HepG2 (cell line): ENCODE measurements at regions not wholly inside any gene's neighbourhood (a gene's known extent, or its start where the extent isn't known, plus 50 kb on each side); places are given as distances from the start of the nearest gene placed in this dataset.

Source experiments
- ATAC-seq: fragments of 200-7000 bp; cut with Tn5 transposase; 3 replicates; pipeline ENCODE4 v1.9.1; 2020; ENCODE audit warnings: mild to moderate bottlenecking, moderate library complexity
- BruUV-seq: library from RNA; stranded (reverse); fragments of 400-500 nt; replicated peaks from 2 replicates; lab custom pipeline; 2021; lab: Mats Ljungman, UMichigan
- CTCF ChIA-PET: fragments of 300-600 bp; formaldehyde crosslinking; extraction: SDS; loops from one replicate; lab custom pipeline; 2021; ENCODE audit warnings: low total read pairs, inconsistent platforms, low intra/inter-chr PET ratio; lab: Yijun Ruan, JAX
- POLR2A ChIA-PET: fragments of 350-600 bp; sonication (Branson Sonifier 250); formaldehyde crosslinking; loops from one replicate; lab custom pipeline; 2020; ENCODE audit warnings: antibody characterized with exemption, inconsistent platforms; lab: Yijun Ruan, JAX
- DNase-seq: peaks from one replicate; pipeline ENCODE4 v3.0.0-alpha.2; 2015; ENCODE audit warnings: low spot score
- FAIRE-seq: peaks from 3 replicates; lab custom pipeline; 2011; peaks lifted over from hg19 to GRCh38; lab: Jason Lieb, UNC
- H2AFZ ChIP-seq: one replicate; pipeline ENCODE4 v1.6.1; 2011; ENCODE audit warnings: low read length, inconsistent platforms
- H3K27ac ChIP-seq: fragments of 300-600 bp; 3 replicates; pipeline ENCODE4 v1.8.0; 2011; ENCODE audit warnings: mixed run types, mild to moderate bottlenecking, mixed read lengths, low read length, inconsistent platforms; ENCODE audit not compliant: insufficient read depth; ENCODE audit errors: extremely low read length
- H3K27me3 ChIP-seq, 2 experiments: fragments of 200-600 bp in 1 of 2; 2 replicates in 1 of 2; 3 replicates in 1 of 2; pipeline versions ENCODE4 v1.6.0 to v1.8.0; 2011; ENCODE audit warnings: low read length in 2 of 2, mild to moderate bottlenecking in 2 of 2, moderate library complexity in 2 of 2, inconsistent platforms in 1 of 2; ENCODE audit not compliant: insufficient read depth in 2 of 2, control insufficient read depth in 1 of 2
- H3K36me3 ChIP-seq, 2 experiments: fragments of 200-600 bp in 1 of 2; replicated peaks in 1 of 2; 2 replicates in 1 of 2; 3 replicates in 1 of 2; pipeline versions ENCODE4 v1.5.1 to v1.8.0; 2011; ENCODE audit warnings: low read length in 2 of 2, inconsistent platforms in 1 of 2; ENCODE audit not compliant: insufficient read depth in 2 of 2, control insufficient read depth in 1 of 2
- H3K4me1 ChIP-seq: 2 replicates; pipeline ENCODE4 v1.5.1; 2012; ENCODE audit warnings: low read length, inconsistent platforms; ENCODE audit not compliant: insufficient read depth
- H3K4me2 ChIP-seq: 2 replicates; pipeline ENCODE4 v1.6.0; 2011; ENCODE audit warnings: low read depth, low read length, inconsistent platforms
- H3K4me3 ChIP-seq, 3 experiments: fragments of 200-600 bp in 1 of 3; sonication (generic), shearing (Covaris generic) in 1 of 3; replicated peaks in 1 of 3; 2 replicates each; pipeline ENCODE4 v1.5.1; 2011 to 2016; ENCODE audit warnings: low read length in 3 of 3, inconsistent platforms in 2 of 3, low read depth in 2 of 3, mild to moderate bottlenecking in 2 of 3, control low read depth in 1 of 3, mixed read lengths in 1 of 3; ENCODE audit not compliant: insufficient read depth in 1 of 3
- H3K79me2 ChIP-seq: one replicate; pipeline ENCODE4 v1.6.1; 2011; ENCODE audit warnings: low read length, inconsistent platforms; ENCODE audit not compliant: insufficient read depth
- H3K9ac ChIP-seq: 2 replicates; pipeline ENCODE4 v1.6.0; 2011; ENCODE audit warnings: mild to moderate bottlenecking, low read depth, low read length, inconsistent platforms; ENCODE audit not compliant: insufficient read depth
- H3K9me3 ChIP-seq: 2 replicates; pipeline ENCODE4 v1.5.1; 2012; ENCODE audit warnings: mild to moderate bottlenecking, low read length
- H4K20me1 ChIP-seq: 2 replicates; pipeline ENCODE4 v1.6.0; 2011; ENCODE audit warnings: inconsistent platforms, mild to moderate bottlenecking, low read length, moderate library complexity; ENCODE audit not compliant: insufficient read depth
- CEBPB ChIP-seq: IDR thresholded peaks from 2 replicates; pipeline ENCODE4 v1.6.1; 2011; ENCODE audit warnings: low read depth, low read length, improper control_type of control experiment, borderline replicate concordance
- HMGA1 ChIP-seq: sonication (generic); formaldehyde crosslinking; conservative IDR thresholded peaks from 2 replicates; pipeline ENCODE4 v1.4.0; 2020; ENCODE audit warnings: missing genetic modification reagents
- KLF9 ChIP-seq: IDR thresholded peaks from 2 replicates; pipeline ENCODE4 v1.6.1; 2016; ENCODE audit warnings: low read depth
- MAFF ChIP-seq: IDR thresholded peaks from 2 replicates; pipeline ENCODE4 v1.6.1; 2011; ENCODE audit warnings: low read depth, low read length, improper control_type of control experiment
- MAFK ChIP-seq, 2 experiments: IDR thresholded peaks in 1 of 2; conservative IDR thresholded peaks in 1 of 2; 2 replicates each; pipeline ENCODE4 v1.6.1; 2011; ENCODE audit warnings: improper control_type of control experiment in 2 of 2, low read length in 2 of 2
- RAD51 ChIP-seq: fragments of 450-650 bp; IDR thresholded peaks from 2 replicates; pipeline ENCODE4 v1.6.1; 2016; ENCODE audit warnings: borderline replicate concordance
- SP4 ChIP-seq: sonication (generic); formaldehyde crosslinking; IDR thresholded peaks from 2 replicates; pipeline ENCODE4 v1.8.1; 2023; ENCODE audit warnings: mild to moderate bottlenecking, missing genetic modification reagents
- ZNF136 ChIP-seq: sonication (generic); formaldehyde crosslinking; IDR thresholded peaks from 2 replicates; pipeline ENCODE4 v1.8.1; 2022; ENCODE audit warnings: low read depth, mild to moderate bottlenecking, moderate library complexity, missing genetic modification reagents
- ZNF570 ChIP-seq: sonication (generic); formaldehyde crosslinking; IDR thresholded peaks from 2 replicates; pipeline ENCODE4 v1.4.0; 2020; ENCODE audit warnings: mild to moderate bottlenecking, missing genetic modification reagents, borderline replicate concordance
- ZNF749 ChIP-seq: sonication (generic); formaldehyde crosslinking; IDR thresholded peaks from 2 replicates; pipeline ENCODE4 v1.8.0; 2022; ENCODE audit warnings: mild to moderate bottlenecking, missing genetic modification reagents, moderate library complexity, borderline replicate concordance
- in situ Hi-C: cut with HindIII; loops from 2 replicates; pipeline ENCODE4 v1.10.0; 2017; ENCODE audit warnings: low pct_unique_long_range_greater_than_20kb; ENCODE audit not compliant: extremely low pct_ligation_motif_present
- intact Hi-C: fragments of 100-400 bp; cut with micrococcal nuclease; formaldehyde crosslinking; loops from one replicate; pipeline ENCODE4 v1.10.0; 2022; ENCODE audit not compliant: unreplicated experiment
- TF ChIP-seq, protein P1 (sequence below): sonication (generic); formaldehyde crosslinking; IDR thresholded peaks from 2 replicates; pipeline ENCODE4 v1.4.0; 2020; ENCODE audit warnings: low read depth, mild to moderate bottlenecking, missing genetic modification reagents
- TF ChIP-seq, protein P2 (sequence below): sonication (generic); formaldehyde crosslinking; IDR thresholded peaks from 2 replicates; pipeline ENCODE4 v1.8.0; 2022; ENCODE audit warnings: mild to moderate bottlenecking, missing genetic modification reagents, borderline replicate concordance
- TF ChIP-seq, protein P3 (sequence below): sonication (generic); formaldehyde crosslinking; IDR thresholded peaks from 2 replicates; pipeline ENCODE4 v1.5.0; 2020; ENCODE audit warnings: missing genetic modification reagents
- TF ChIP-seq, protein P4 (sequence below): sonication (generic); formaldehyde crosslinking; IDR thresholded peaks from 2 replicates; pipeline ENCODE4 v1.5.0; 2020; ENCODE audit warnings: missing genetic modification reagents
- TF ChIP-seq, protein P5 (sequence below): sonication (generic); formaldehyde crosslinking; IDR thresholded peaks from 2 replicates; pipeline ENCODE4 v1.9.0; 2021; ENCODE audit warnings: missing genetic modification reagents, borderline replicate concordance
- TF ChIP-seq, protein P6 (sequence below): sonication (generic); formaldehyde crosslinking; IDR thresholded peaks from 2 replicates; pipeline ENCODE4 v1.4.0; 2020; ENCODE audit warnings: missing genetic modification reagents

DNA sequence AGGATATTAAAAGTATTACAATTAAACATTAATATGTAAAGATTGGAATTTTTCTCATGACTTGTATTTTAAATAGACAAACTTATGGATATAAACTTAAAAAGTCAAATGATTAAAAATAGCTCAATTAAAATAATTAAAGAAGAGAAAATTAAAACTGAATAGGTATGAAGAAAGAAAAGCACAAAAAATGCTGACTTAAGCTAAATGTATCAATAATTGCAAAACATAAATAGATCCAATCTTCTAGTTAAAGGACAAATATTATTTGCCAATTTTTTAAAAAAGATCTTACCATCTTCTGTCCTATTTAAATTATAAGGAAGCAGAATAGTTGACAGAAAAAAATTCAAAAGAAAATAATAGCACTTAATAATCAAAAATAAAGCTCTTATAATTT, 646.3 kb upstream of the ANKRD30A start:
- Histone ChIP-seq H3K4me2 (no peak overlapping the region), H3K36me3 (no peaks in the 10 kb centered on the region), H3K4me3 (no peak overlapping the region), H4K20me1 (no peaks in the 10 kb centered on the region), H3K4me1 (no peaks in the 10 kb centered on the region), H3K27ac (no peak overlapping the region), H3K79me2 (no peaks in the 10 kb centered on the region), H3K9ac (no peak overlapping the region), H3K27me3 (no peaks in the 10 kb centered on the region), H3K9me3 (no peaks in the 10 kb centered on the region), H2AFZ (no peak overlapping the region)
- FAIRE-seq (no peak), ATAC-seq (no peak), DNase-seq (no peak)
- TF ChIP-seq, protein P1, sequence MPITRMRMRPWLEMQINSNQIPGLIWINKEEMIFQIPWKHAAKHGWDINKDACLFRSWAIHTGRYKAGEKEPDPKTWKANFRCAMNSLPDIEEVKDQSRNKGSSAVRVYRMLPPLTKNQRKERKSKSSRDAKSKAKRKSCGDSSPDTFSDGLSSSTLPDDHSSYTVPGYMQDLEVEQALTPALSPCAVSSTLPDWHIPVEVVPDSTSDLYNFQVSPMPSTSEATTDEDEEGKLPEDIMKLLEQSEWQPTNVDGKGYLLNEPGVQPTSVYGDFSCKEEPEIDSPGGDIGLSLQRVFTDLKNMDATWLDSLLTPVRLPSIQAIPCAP (CRISPR knock-in tag), result no peak
- no peak for TF ChIP-seq KLF9
- TF ChIP-seq SP4 (CRISPR knock-in tag), result no peak
- TF ChIP-seq, protein P2, sequence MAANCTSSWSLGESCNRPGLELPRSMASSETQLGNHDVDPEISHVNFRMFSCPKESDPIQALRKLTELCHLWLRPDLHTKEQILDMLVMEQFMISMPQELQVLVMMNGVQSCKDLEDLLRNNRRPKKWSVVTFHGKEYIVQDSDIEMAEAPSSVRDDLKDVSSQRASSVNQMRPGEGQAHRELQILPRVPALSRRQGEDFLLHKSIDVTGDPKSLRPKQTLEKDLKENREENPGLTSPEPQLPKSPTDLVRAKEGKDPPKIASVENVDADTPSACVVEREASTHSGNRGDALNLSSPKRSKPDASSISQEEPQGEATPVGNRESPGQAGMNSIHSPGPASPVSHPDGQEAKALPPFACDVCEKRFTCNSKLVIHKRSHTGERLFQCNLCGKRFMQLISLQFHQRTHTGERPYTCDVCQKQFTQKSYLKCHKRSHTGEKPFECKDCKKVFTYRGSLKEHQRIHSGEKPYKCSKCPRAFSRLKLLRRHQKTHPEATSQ (CRISPR knock-in tag), result no peak
- no peak for TF ChIP-seq ZNF570 (CRISPR knock-in tag)
- peak; percentile 94 to 99 for TF ChIP-seq MAFK (conservative IDR thresholded peaks at IDR 0.05 in 1 of 2, IDR thresholded peaks at IDR 0.05 in 1 of 2; ENCODE audit: low read length in 2 of 2)
- TF ChIP-seq MAFF, result peak; percentile 94
- no peak for TF ChIP-seq RAD51
- TF ChIP-seq ZNF749 (CRISPR knock-in tag), result no peak
- TF ChIP-seq, protein P3, sequence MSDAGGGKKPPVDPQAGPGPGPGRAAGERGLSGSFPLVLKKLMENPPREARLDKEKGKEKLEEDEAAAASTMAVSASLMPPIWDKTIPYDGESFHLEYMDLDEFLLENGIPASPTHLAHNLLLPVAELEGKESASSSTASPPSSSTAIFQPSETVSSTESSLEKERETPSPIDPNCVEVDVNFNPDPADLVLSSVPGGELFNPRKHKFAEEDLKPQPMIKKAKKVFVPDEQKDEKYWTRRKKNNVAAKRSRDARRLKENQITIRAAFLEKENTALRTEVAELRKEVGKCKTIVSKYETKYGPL (CRISPR knock-in tag), result no peak
- TF ChIP-seq HMGA1, result no peak
- TF ChIP-seq, protein P4, sequence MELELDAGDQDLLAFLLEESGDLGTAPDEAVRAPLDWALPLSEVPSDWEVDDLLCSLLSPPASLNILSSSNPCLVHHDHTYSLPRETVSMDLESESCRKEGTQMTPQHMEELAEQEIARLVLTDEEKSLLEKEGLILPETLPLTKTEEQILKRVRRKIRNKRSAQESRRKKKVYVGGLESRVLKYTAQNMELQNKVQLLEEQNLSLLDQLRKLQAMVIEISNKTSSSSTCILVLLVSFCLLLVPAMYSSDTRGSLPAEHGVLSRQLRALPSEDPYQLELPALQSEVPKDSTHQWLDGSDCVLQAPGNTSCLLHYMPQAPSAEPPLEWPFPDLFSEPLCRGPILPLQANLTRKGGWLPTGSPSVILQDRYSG (CRISPR knock-in tag), result no peak
- TF ChIP-seq ZNF136, result no peak
- TF ChIP-seq, protein P5, sequence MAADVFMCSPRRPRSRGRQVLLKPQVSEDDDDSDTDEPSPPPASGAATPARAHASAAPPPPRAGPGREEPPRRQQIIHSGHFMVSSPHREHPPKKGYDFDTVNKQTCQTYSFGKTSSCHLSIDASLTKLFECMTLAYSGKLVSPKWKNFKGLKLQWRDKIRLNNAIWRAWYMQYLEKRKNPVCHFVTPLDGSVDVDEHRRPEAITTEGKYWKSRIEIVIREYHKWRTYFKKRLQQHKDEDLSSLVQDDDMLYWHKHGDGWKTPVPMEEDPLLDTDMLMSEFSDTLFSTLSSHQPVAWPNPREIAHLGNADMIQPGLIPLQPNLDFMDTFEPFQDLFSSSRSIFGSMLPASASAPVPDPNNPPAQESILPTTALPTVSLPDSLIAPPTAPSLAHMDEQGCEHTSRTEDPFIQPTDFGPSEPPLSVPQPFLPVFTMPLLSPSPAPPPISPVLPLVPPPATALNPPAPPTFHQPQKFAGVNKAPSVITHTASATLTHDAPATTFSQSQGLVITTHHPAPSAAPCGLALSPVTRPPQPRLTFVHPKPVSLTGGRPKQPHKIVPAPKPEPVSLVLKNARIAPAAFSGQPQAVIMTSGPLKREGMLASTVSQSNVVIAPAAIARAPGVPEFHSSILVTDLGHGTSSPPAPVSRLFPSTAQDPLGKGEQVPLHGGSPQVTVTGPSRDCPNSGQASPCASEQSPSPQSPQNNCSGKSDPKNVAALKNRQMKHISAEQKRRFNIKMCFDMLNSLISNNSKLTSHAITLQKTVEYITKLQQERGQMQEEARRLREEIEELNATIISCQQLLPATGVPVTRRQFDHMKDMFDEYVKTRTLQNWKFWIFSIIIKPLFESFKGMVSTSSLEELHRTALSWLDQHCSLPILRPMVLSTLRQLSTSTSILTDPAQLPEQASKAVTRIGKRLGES (CRISPR knock-in tag), result no peak
- TF ChIP-seq CEBPB, result no peak
- TF ChIP-seq, protein P6, sequence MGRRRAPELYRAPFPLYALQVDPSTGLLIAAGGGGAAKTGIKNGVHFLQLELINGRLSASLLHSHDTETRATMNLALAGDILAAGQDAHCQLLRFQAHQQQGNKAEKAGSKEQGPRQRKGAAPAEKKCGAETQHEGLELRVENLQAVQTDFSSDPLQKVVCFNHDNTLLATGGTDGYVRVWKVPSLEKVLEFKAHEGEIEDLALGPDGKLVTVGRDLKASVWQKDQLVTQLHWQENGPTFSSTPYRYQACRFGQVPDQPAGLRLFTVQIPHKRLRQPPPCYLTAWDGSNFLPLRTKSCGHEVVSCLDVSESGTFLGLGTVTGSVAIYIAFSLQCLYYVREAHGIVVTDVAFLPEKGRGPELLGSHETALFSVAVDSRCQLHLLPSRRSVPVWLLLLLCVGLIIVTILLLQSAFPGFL (CRISPR knock-in tag), result no peak
- in situ Hi-C loops, result no loop called here
- intact Hi-C loops, result no loop called here
- CTCF ChIA-PET, result no interaction called here
- no TSS peak for BruUV-seq
- POLR2A ChIA-PET, result no interaction called here
